Activated T-cell treated with anti-CD3 and anti-CD28 coated beads, Interleukin-2, amount 50 U/mL, for 24 hours (primary cell): ENCODE measurements at regions not wholly inside any gene's neighbourhood (a gene's known extent, or its start where the extent isn't known, plus 50 kb on each side); places are given as distances from the start of the nearest gene placed in this dataset.
"Not testable (repeated sequence)": the region's sequence is repeated elsewhere in the genome, so short reads cannot be mapped to it uniquely, and the experiment has no call there.

ENCODE experiments used
- DNase-seq: peaks from one replicate; pipeline ENCODE4 v3.0.0-alpha.2; 2020
- H3K27ac Mint-ChIP-seq: 2 replicates; pipeline ENCODE4 v1.8.0; 2020; ENCODE audit warnings: mild to moderate bottlenecking, mixed read lengths
- H3K27me3 Mint-ChIP-seq: 2 replicates; pipeline ENCODE4 v1.8.0; 2020; ENCODE audit warnings: mixed read lengths
- H3K36me3 Mint-ChIP-seq: 2 replicates; pipeline ENCODE4 v1.8.0; 2020; ENCODE audit warnings: low read depth, mixed read lengths
- H3K4me1 Mint-ChIP-seq: 2 replicates; pipeline ENCODE4 v1.8.0; 2020; ENCODE audit warnings: low read depth, mixed read lengths
- H3K4me3 Mint-ChIP-seq: 2 replicates; pipeline ENCODE4 v1.8.0; 2020; ENCODE audit warnings: mild to moderate bottlenecking, moderate library complexity, mixed read lengths
- H3K9me3 Mint-ChIP-seq: 2 replicates; pipeline ENCODE4 v1.8.0; 2020; ENCODE audit warnings: mixed read lengths

DNA sequence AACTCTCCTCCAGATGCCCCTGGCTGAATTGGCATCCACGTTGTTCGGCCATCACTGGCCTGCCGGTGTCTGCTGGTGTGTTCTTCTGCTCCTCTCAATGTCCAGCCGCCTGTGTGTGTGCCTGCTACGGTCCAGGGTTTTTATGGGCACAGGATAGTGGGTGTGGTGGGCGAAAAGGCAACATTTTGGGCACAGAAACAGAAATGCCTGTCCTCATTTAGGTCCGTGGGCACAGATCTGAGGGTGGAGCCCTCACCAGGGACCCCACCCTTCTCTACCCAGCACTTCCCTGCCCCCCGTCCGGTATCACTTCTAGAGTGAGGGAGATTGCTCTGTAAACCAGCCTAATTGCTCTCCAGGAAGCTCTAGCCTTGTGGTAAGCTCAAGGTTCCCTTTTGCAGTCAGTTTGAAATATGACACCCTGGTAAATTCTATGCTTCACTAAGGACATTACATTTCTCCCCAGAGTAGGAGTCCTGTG lies 410.1 kb downstream of the MAT2B start:
- Mint-ChIP-seq H3K27ac (no peak overlapping the region), H3K4me1 (no peaks in the 10 kb centered on the region), H3K27me3 (no peaks in the 10 kb centered on the region), H3K4me3 (no peak overlapping the region), H3K9me3 (peaks cover 4% of the 10 kb centered on the region), H3K36me3 (no peaks in the 10 kb centered on the region)
- DNase-seq: no peak

DNA sequence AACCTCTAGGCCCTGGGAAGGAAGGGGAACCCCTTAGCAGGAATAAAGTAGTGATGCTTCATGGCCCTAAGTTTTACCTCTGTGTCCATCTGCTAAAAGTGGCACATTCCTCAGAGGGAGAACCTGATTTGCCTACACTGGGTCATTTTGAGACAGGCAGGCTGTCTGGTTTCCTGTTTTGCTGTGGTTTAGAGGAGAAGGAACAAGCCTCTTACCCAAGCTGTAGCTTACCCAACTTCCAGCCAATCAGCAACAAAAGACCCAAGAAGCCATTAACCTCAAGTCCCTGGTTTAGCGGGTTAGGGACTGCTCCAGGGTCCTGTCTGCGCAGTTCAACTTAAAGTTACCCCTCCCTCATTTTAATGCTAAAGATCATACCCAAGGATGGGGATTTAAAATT lies 411.0 kb downstream of the MAT2B start:
- no peak overlapping the region for H3K27ac Mint-ChIP-seq
- H3K27me3 Mint-ChIP-seq: no peaks in the 10 kb centered on the region
- no peak for DNase-seq
- H3K4me3 Mint-ChIP-seq: no peak overlapping the region
- no peaks in the 10 kb centered on the region for H3K4me1 Mint-ChIP-seq
- peaks cover 6% of the 10 kb centered on the region for H3K9me3 Mint-ChIP-seq
- H3K36me3 Mint-ChIP-seq: no peaks in the 10 kb centered on the region

DNA sequence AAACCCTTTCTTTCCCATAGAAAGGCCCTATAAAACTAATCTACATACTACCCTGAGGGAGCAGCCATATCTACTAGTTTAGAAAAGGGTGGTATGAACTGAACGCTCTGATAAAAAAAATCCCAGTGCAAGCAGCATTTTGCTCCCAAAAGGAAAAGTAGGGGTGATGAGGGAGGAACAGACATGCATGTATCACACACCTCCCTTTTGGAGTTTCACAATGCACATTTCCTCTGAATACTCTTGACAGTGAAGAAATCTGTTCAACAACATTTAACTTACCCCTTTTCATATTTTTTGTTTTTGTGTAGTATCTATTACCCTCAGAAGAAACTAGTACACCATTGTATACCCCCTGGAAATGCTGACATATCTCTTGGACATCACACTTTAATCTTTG lies 411.4 kb downstream of the MAT2B start:
- H3K27ac Mint-ChIP-seq: no peak overlapping the region

DNA sequence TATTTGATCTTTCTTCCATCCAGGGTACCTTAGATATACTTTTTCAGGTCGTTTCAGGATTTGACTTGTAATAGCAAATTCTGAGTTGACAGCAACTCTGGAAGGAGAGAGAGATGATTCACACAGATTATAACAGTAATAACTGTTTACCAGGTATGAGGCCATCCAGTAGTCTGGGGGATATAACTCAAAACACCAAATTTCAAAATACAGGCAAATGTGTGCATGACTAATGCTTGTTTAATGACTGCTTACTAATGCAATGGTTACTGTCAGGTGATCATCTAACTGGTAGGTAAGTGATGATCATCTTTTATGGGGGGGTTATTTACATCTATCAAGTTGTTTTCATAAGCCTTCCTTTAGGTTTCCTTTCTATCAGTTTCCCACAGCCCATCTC lies 412.3 kb downstream of the MAT2B start:
- Mint-ChIP-seq H3K27me3 (no peaks in the 10 kb centered on the region), H3K4me3 (no peak overlapping the region), H3K4me1 (no peaks in the 10 kb centered on the region), H3K36me3 (no peaks in the 10 kb centered on the region), H3K9me3 (peaks cover 6% of the 10 kb centered on the region), H3K27ac (no peak overlapping the region)
- no peak for DNase-seq

More for the DNA sequence above, 411.4 kb downstream of the MAT2B start:
- H3K36me3 Mint-ChIP-seq: no peaks in the 10 kb centered on the region
- no peaks in the 10 kb centered on the region for H3K4me1 Mint-ChIP-seq
- no peak overlapping the region for H3K4me3 Mint-ChIP-seq
- DNase-seq: no peak
- H3K9me3 Mint-ChIP-seq: peaks cover 6% of the 10 kb centered on the region
- no peaks in the 10 kb centered on the region for H3K27me3 Mint-ChIP-seq

DNA sequence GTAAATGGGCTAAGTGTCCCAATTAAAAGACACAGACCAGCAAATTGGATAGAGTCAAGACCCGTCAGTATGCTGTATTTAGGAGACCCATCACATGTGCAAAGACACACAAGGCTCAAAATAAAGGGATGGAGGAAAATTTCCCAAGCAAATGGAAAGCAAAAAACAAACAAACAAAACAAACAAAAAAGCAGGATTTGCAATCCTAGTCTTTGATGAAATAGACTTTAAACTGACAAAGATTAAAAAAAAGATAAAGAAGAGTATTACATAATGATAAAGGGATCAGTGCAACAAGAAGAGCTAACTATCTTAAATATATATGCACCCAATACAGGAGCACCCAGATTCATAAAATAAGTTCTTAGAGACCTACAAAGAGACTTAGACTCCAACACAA lies 429.6 kb downstream of the MAT2B start:
- not testable (repeated sequence) for H3K9me3 Mint-ChIP-seq, H3K27ac Mint-ChIP-seq, DNase-seq, H3K36me3 Mint-ChIP-seq, H3K27me3 Mint-ChIP-seq, H3K4me3 Mint-ChIP-seq, H3K4me1 Mint-ChIP-seq

DNA sequence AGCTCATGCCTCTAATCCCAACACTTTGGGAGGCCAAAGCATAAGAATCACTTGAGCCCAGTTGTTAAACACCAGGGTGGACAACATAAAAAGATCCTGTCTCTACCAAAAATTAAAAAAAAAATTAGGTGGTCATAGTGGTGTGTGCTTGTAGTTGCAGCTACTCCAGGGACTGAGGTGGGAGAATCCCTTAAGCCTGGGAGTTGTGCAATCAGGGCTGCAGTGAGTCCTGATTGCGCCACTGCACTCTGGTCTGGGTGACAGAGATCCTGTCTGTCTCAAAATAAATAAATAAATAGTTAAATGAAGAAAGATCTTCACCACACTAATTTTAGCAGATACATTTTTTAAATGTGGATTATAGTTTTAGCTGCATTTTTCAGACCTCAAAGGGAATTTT lies 433.2 kb downstream of the MAT2B start:
- Mint-ChIP-seq H3K4me1 (no peaks in the 10 kb centered on the region), H3K27me3 (no peaks in the 10 kb centered on the region), H3K9me3 (peaks cover 2% of the 10 kb centered on the region), H3K4me3 (no peak overlapping the region), H3K36me3 (no peaks in the 10 kb centered on the region), H3K27ac (no peak overlapping the region)
- DNase-seq: no peak

DNA sequence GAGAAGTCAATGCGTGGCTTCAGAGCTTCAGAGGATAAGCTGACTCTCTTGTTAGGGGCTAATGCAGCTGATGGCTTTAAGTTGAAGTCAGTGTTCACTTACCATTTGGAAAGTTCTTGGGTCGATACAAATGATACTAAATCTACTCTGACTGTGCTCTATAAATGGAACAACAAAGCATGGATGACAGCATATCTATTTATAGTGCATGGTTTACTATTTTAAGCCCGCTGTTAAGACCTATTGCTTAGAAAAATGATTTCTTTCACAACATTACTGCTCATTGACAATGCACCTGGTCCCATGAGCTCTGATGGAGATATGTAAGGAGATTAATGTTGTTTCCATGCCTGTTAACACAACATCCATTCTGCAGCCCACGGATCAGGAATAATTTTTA lies 435.7 kb downstream of the MAT2B start:
- Mint-ChIP-seq H3K9me3 (no peaks in the 10 kb centered on the region), H3K27ac (no peak overlapping the region), H3K4me3 (no peak overlapping the region), H3K27me3 (no peaks in the 10 kb centered on the region), H3K4me1 (no peaks in the 10 kb centered on the region), H3K36me3 (no peaks in the 10 kb centered on the region)
- no peak for DNase-seq

DNA sequence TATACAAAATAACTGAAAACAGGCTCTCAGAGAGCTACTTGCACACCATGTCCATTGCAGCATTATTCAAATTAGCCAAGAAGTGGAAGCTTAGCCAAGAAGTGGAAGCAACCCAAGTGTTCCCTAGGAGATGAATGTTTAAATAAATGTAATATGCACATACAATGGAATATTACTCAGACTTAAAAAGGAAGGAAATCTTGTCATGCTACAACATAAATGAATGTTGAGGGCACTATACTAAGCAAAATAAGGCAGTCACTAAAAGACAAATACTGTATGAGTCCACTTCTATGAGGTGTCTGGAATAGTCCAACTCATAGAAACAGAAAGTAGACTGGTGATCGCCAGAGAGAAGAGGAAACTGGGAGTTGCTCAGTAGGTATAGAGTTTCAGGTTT lies 438.1 kb downstream of the MAT2B start:
- H3K9me3 Mint-ChIP-seq: peaks cover 2% of the 10 kb centered on the region
- no peaks in the 10 kb centered on the region for H3K4me1 Mint-ChIP-seq
- no peaks in the 10 kb centered on the region for H3K36me3 Mint-ChIP-seq
- no peak overlapping the region for H3K4me3 Mint-ChIP-seq
- H3K27ac Mint-ChIP-seq: no peak overlapping the region
- no peaks in the 10 kb centered on the region for H3K27me3 Mint-ChIP-seq
- DNase-seq: no peak

DNA sequence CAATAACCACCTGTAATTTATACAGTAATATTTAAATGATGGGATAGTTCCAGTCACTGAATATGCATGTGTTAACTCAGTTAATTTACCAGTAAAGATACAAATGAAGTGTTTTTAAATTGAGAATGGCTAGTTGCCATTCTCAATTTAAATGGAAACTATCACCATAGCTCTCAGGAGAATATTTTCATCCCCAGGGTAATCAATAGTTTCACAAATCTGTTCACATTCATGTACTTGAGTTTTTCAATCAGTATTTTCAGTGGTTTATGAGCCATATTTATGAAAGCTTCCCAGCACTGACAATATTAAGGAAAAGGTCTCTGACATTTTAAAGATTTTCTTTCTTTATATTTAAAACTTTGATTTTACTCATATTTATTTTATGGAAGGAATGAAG lies 439.3 kb downstream of the MAT2B start:
- H3K9me3 Mint-ChIP-seq: peaks cover 2% of the 10 kb centered on the region
- H3K27ac Mint-ChIP-seq: no peak overlapping the region
- no peaks in the 10 kb centered on the region for H3K4me1 Mint-ChIP-seq
- H3K4me3 Mint-ChIP-seq: no peak overlapping the region
- H3K27me3 Mint-ChIP-seq: no peaks in the 10 kb centered on the region
- no peaks in the 10 kb centered on the region for H3K36me3 Mint-ChIP-seq
- no peak for DNase-seq

DNA sequence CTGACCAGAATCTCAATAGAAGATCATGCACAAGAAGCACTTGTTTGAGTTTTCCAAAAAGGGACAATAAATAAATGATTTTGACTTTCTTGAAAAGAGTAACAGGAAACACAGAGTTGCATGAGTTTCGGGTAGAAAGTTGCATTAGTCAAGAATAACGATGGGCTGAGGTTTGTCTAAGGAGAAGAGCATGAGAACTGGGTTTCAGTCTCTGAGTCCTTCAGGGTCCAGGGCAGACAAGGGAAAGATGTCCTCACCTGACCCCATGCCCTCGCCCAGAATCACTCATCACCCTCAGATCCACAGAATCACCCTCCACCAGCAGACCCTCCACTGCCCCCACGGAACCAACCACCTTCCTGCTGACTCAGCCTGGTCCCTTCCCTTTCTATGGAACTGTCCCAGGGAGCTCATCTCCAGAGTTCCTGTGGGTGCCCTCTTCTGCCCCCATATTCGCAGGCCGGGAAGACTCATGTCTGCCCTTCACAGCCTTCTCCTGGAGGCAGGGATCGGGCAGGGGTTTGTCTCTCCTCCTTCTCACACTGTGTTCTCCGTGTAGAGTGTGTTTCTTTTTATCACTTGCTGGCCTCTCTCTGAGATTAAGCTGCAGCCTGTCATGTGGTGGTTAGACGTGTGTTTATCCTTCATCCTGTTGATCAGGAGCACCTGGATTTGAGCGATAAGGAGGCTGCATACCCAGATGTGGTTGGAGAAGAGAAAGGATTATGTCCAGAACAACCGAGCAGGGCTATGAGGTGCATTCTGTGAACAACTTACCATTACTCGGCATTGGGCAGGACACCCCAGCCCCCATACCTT lies 442.6 kb downstream of the MAT2B start:
- Mint-ChIP-seq H3K27me3 (no peaks in the 10 kb centered on the region), H3K4me1 (no peaks in the 10 kb centered on the region), H3K9me3 (peaks cover 2% of the 10 kb centered on the region), H3K27ac (no peak overlapping the region), H3K36me3 (no peaks in the 10 kb centered on the region), H3K4me3 (no peak overlapping the region)
- no peak for DNase-seq

DNA sequence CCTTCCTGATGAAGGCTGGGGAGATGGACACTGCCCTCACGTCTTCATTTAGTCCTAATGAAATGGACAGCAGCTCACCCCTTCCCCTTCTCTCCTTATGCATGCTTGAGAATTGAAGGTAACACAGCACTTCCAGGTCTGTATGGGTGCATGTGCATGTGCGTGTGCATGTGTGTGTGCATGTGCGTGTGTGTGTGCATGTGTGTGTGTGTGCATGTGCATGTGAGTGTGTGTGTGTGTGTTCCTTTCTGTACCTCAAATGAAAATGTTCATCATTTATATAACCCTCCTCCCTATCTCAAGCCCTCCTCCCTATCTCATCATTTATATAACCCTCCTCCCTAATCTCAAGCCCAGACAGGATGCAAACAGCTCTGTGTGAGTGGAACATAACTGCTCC lies 444.8 kb downstream of the MAT2B start:
- H3K4me3 Mint-ChIP-seq: no peak overlapping the region
- H3K9me3 Mint-ChIP-seq: peaks cover 2% of the 10 kb centered on the region
- H3K4me1 Mint-ChIP-seq: no peaks in the 10 kb centered on the region
- no peaks in the 10 kb centered on the region for H3K27me3 Mint-ChIP-seq
- no peak overlapping the region for H3K27ac Mint-ChIP-seq
- DNase-seq: no peak
- H3K36me3 Mint-ChIP-seq: no peaks in the 10 kb centered on the region

DNA sequence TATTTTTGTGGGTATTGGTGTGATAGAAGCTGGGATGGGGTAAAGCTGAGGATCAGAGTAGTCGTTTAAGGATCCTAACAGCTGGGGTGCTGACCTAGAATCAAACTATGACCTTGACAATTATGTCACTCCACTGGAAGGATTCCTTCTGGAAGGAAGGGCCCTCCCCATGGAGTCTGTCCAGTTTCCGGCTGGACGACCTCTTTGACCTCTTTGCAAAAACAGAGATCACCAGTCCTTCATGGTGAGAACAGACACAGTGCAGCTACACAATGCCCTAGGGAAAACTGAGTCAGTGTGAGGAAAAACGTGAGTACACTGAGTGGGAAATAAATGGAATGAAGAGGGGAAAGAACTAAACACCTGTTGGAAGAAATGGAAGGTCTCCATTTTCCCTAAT lies 445.6 kb downstream of the MAT2B start:
- no peaks in the 10 kb centered on the region for H3K4me1 Mint-ChIP-seq
- H3K27me3 Mint-ChIP-seq: no peaks in the 10 kb centered on the region
- H3K4me3 Mint-ChIP-seq: no peak overlapping the region
- no peak for DNase-seq
- H3K36me3 Mint-ChIP-seq: no peaks in the 10 kb centered on the region
- H3K9me3 Mint-ChIP-seq: peaks cover 2% of the 10 kb centered on the region
- H3K27ac Mint-ChIP-seq: no peak overlapping the region

DNA sequence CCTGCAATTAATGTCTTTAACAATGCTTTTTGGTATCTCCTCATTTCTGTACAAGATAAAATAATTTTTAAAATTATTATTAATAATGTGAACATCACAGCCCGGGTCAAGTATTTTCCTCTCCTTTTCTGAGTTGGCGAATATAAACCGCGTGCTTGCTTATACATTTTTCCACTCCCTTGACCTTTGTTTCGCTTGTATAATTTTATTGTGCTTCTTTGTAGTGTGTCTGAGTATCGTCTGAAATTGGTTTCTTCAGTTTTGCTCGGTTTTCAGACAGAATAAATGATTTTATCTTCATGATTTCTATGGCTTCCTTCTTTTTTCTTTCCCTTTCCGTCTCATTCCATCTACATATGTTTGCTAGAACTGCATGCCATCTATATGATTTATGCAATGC lies 448.5 kb downstream of the MAT2B start:
- H3K27ac Mint-ChIP-seq: no peak overlapping the region
- no peak for DNase-seq
- no peaks in the 10 kb centered on the region for H3K27me3 Mint-ChIP-seq
- no peaks in the 10 kb centered on the region for H3K36me3 Mint-ChIP-seq
- no peaks in the 10 kb centered on the region for H3K4me1 Mint-ChIP-seq
- no peak overlapping the region for H3K4me3 Mint-ChIP-seq
- H3K9me3 Mint-ChIP-seq: no peaks in the 10 kb centered on the region

DNA sequence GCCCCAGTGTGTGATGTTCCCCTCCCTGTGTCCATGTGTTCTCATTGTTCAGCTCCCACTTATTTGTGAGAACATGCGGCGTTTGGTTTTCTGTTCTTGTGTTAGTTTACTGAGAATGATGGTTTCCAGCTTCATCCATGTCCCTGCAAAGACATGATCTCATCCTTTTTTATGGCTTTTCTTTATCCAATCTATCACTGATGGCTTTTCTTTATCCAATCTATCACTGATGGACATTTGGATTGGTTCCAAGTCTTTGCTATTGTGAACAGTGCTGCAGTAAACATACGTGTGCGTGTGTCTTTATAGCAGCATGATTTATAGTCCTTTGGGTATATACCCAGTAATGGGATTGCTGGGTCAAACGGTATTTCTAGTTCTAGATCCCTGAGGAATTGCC lies 455.8 kb downstream of the MAT2B start:
- H3K4me3 Mint-ChIP-seq, H3K4me1 Mint-ChIP-seq, H3K9me3 Mint-ChIP-seq, H3K36me3 Mint-ChIP-seq, H3K27me3 Mint-ChIP-seq, H3K27ac Mint-ChIP-seq, DNase-seq: not testable (repeated sequence)

DNA sequence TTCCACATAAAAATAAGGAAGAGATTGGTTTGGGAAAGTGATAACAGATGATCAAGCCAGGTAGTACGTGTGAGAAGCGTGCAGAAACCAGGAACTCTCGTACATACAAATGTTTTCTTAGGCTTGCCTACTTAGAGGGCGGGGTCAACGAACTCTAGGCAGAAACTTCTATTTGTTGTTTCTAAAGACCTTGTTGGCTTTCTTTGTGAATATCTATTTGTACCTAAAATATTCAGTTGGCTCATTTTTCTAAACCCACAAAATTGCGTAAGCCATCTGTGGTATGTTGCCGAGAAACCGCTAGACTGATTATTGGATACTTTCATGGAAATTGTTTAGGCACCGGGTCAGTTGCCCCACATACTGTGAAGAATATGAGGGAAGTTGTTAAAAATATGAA lies 458.5 kb downstream of the MAT2B start:
- no peak overlapping the region for H3K27ac Mint-ChIP-seq
- no peaks in the 10 kb centered on the region for H3K27me3 Mint-ChIP-seq
- H3K36me3 Mint-ChIP-seq: no peaks in the 10 kb centered on the region
- H3K4me1 Mint-ChIP-seq: no peaks in the 10 kb centered on the region
- no peak overlapping the region for H3K4me3 Mint-ChIP-seq
- no peak for DNase-seq
- H3K9me3 Mint-ChIP-seq: no peaks in the 10 kb centered on the region

DNA sequence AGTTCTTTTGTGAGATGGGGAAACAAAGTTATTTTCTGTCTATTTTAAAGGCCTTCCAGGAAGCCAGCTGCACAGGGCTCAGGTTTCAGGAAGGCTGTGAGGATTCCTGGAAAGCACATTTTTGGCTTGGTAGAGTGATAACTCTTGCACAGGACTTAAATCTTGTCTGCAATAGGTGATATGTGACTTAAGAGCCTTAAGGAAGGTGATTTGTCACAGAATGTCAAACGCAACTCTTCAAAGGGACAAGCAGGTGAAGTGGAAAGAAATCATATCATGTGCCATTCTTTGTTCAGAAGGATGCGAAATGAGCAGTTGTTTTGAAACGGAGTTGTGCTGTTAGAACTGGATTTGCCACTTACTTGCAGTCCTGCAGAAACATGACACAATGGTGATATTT lies 459.3 kb downstream of the MAT2B start:
- Mint-ChIP-seq H3K27ac (no peak overlapping the region), H3K36me3 (no peaks in the 10 kb centered on the region), H3K9me3 (no peaks in the 10 kb centered on the region), H3K4me3 (no peak overlapping the region), H3K4me1 (no peaks in the 10 kb centered on the region), H3K27me3 (no peaks in the 10 kb centered on the region)
- no peak for DNase-seq
